HG03439 (cell line): ENCODE measurements at regions not wholly inside any gene's neighbourhood (a gene's known extent, or its start where the extent isn't known, plus 50 kb on each side); places are given as distances from the start of the nearest gene placed in this dataset.
"Not testable (repeated sequence)": the region's sequence is repeated elsewhere in the genome, so short reads cannot be mapped to it uniquely, and the experiment has no call there.

ENCODE experiments used
- ATAC-seq: cut with Tn5 transposase; IDR thresholded peaks from one replicate; pipeline ENCODE4 v1.9.1; 2021; ENCODE audit warnings: mild to moderate bottlenecking, moderate library complexity; ENCODE audit not compliant: unreplicated experiment

- ATAC-seq: no peak
Observed at GRCh38 chr3:66910266-66911055, 87.6 kb upstream of the KBTBD8 start.

DNA sequence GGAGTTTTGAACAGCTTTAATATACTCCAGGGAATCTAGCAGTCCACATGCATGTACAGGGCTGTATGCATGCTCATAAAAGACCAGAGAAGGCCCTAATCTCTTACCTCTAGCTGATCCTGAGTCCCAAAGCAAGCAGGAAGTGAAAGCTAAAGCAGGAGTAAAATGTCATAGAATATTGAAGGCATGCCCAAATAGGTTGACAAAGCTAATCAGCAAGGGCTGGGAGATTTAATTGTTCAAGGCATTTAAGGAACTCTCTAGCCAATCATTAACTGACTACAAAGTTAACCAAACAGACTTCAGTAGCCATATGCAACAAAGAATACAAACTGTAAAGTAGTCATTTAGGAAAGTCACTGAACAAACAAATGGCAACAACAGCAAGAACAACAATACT lies 85.8 kb upstream of the KBTBD8 start:
- no peak for ATAC-seq

DNA sequence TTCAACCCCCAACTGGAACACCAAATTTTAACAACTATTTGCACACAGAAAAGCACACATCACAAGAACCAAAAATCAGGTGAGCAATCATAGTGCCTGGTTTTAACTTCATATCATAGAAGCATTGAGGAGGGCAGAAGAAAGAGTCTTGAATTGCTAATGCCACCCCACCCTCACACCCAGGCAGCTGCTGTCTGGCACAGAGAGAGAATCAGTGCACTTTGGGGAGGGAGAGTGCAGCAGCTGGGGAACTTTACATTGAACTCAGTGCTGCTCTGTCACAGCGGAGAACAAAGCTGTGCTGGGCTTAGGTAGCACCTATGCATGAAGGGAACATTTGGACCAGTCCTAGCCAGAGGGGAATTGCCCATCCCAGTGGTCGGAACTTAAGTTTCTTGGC lies 76.0 kb upstream of the KBTBD8 start:
- no peak for ATAC-seq

GRCh38 chr3:66923969-66924368 lies 74.1 kb upstream of the KBTBD8 start:
- ATAC-seq: no peak

- ATAC-seq: no peak
Observed at GRCh38 chr3:66928252-66928651, 69.9 kb upstream of the KBTBD8 start.

- ATAC-seq: no peak
Observed at GRCh38 chr3:66931291-66931690, 66.8 kb upstream of the KBTBD8 start.

DNA sequence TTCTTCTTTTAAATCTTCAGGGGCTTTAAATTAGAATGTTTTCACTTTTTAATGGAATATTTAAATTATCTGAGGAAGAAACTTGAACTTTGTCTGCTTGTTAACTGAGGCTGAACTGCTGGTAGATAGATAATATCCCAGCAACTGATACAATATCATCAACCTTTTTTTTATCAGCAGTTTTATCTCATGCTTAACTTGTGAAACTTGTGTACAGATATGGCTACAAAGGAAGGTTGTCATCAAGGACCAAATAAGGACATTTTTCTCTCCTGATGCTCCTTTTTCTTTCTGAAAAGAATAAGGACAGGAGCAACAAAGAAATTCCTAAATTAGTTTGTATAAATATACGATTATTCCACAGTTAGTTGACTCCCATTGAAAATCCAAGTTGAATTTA lies 66.4 kb upstream of the KBTBD8 start:
- ATAC-seq: no peak

DNA sequence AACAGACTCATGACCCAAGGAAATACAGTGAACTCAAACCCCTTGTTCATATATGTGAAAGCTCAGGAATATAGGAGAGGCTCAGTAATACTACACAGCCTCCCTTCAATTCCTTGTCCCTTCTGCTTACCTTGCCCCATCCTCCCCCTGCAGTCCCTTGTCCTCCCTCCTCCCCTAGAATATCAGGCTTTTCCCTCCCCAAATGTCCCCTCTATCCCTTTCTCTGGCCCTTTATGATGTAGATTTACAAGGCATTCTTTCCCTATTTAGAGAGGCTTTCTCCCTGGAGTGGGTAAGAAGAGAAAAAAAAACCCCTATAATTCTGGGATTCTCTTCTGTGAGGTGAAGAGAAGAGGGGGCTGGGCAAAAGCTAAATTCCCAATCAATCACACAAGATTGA lies 64.9 kb upstream of the KBTBD8 start:
- no peak for ATAC-seq

GRCh38 chr3:66934041-66934440 lies 64.1 kb upstream of the KBTBD8 start:
- no peak for ATAC-seq

DNA sequence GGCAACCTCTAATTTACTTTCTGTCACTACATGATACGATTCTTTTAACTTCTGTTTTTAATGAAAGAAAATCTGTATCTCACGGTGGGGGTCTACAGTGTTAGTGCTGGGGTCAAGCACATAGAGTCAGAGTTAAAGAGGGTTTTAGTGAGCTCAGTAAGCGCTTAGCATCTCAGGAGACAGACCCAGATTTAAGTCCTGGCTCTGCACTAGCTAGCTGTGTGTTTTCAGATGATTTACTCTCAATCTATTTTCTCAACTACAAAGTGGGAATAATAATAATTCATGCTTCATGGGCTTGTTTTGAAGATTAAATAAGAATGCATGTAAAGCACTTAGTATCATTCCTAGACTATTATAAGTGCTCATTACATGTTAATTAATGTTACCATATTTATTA lies 63.4 kb upstream of the KBTBD8 start:
- no peak for ATAC-seq

- ATAC-seq: not testable (repeated sequence)
Observed at GRCh38 chr3:66937041-66937440, 61.1 kb upstream of the KBTBD8 start.

GRCh38 chr3:66938338-66938963 lies 59.7 kb upstream of the KBTBD8 start:
- no peak for ATAC-seq

DNA sequence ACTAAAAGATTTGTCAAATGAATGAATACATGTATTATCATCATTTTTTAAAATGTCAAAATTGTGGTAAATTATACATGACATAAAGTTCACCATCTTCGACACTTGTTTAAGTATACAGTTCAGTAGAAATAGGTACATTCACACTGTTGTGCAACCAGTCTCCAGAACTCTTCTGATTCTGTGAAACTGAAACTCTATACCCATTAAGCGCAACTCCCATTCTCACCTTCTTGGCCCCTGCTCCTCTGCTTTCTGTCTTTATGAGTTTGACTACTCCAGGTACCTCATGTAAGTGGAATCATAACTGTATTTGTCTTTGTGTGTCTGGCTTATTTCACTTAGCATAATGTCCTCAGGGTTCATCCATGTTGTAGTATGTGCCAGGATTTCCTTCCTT lies 50.1 kb upstream of the KBTBD8 start:
- no peak for ATAC-seq
